HG03439 (cell line): ENCODE measurements at regions not wholly inside any gene's neighbourhood (a gene's known extent, or its start where the extent isn't known, plus 50 kb on each side); places are given as distances from the start of the nearest gene placed in this dataset.
A peak's percentile ranks its signal among the peaks of the same experiment; 100 is the strongest.

ENCODE experiments used
- ATAC-seq: cut with Tn5 transposase; IDR thresholded peaks from one replicate; pipeline ENCODE4 v1.9.1; 2021; ENCODE audit warnings: mild to moderate bottlenecking, moderate library complexity; ENCODE audit not compliant: unreplicated experiment

- no peak for ATAC-seq
These were observed 625.5 kb upstream of the TENM4 start for GRCh38 chr11:80066291-80066690.

- no peak for ATAC-seq
These were observed 624.3 kb upstream of the TENM4 start for GRCh38 chr11:80065086-80065485.

- no peak for ATAC-seq
These were observed 620.2 kb upstream of the TENM4 start for GRCh38 chr11:80061056-80061455.

GRCh38 chr11:80054582-80055165 lies 613.8 kb upstream of the TENM4 start:
- no peak for ATAC-seq

- ATAC-seq: no peak
These were observed 607.7 kb upstream of the TENM4 start for GRCh38 chr11:80048513-80048912.

- no peak for ATAC-seq
These were observed 600.5 kb upstream of the TENM4 start for GRCh38 chr11:80041136-80042000.

- no peak for ATAC-seq
These were observed 594.0 kb upstream of the TENM4 start for GRCh38 chr11:80034801-80035200.

- no peak for ATAC-seq
These were observed 590.3 kb upstream of the TENM4 start for GRCh38 chr11:80031014-80031600.

- ATAC-seq: no peak
These were observed 588.2 kb upstream of the TENM4 start for GRCh38 chr11:80028998-80029397.

- ATAC-seq: peak; percentile 62
These were observed 583.3 kb upstream of the TENM4 start for GRCh38 chr11:80024119-80024518.

GRCh38 chr11:80023386-80023785 lies 582.6 kb upstream of the TENM4 start:
- ATAC-seq: no peak

- ATAC-seq: no peak
These were observed 569.7 kb upstream of the TENM4 start for GRCh38 chr11:80010536-80010935.

- no peak for ATAC-seq
These were observed 568.3 kb upstream of the TENM4 start for GRCh38 chr11:80009081-80009480.

GRCh38 chr11:80007616-80008015 lies 566.8 kb upstream of the TENM4 start:
- no peak for ATAC-seq

GRCh38 chr11:79990141-79990540 lies 549.3 kb upstream of the TENM4 start:
- ATAC-seq: no peak

- ATAC-seq: no peak
These were observed 541.4 kb upstream of the TENM4 start for GRCh38 chr11:79982185-79982584.

- no peak for ATAC-seq
These were observed 540.1 kb upstream of the TENM4 start for GRCh38 chr11:79980916-79981315.

GRCh38 chr11:79973721-79974617 lies 533.1 kb upstream of the TENM4 start:
- ATAC-seq: no peak

GRCh38 chr11:79971255-79971654 lies 530.4 kb upstream of the TENM4 start:
- ATAC-seq: no peak

- ATAC-seq: no peak
These were observed 525.8 kb upstream of the TENM4 start for GRCh38 chr11:79966592-79966991.
